ENCODE measurements at regions not wholly inside any gene's neighbourhood (a gene's known extent, or its start where the extent isn't known, plus 50 kb on each side); places are given as distances from the start of the nearest gene placed in this dataset.

- DNase-seq (ENCODE audit: low read depth): no peak
- no peak for TF ChIP-seq CTCF (IDR thresholded peaks at IDR 0.05; ENCODE audit: insufficient read depth, low read length)
- no peak overlapping the region for H3K4me3 ChIP-seq (ENCODE audit: low read depth, low read length)
These were observed 161.0 kb downstream of the MCHR2 start for GRCh38 chr6:99833034-99833433.

- TF ChIP-seq CTCF (IDR thresholded peaks at IDR 0.05; ENCODE audit: insufficient read depth, low read length): no peak
- no peak for DNase-seq (ENCODE audit: low read depth)
- no peak overlapping the region for H3K4me3 ChIP-seq (ENCODE audit: low read depth, low read length)
These were observed 157.6 kb downstream of the MCHR2 start for GRCh38 chr6:99836471-99836870.

- H3K4me3 ChIP-seq (ENCODE audit: low read depth, low read length): no peak overlapping the region
- no peak for TF ChIP-seq CTCF (IDR thresholded peaks at IDR 0.05; ENCODE audit: insufficient read depth, low read length)
- no peak for DNase-seq (ENCODE audit: low read depth)
These were observed 155.4 kb downstream of the MCHR2 start for GRCh38 chr6:99838607-99839006.

- no peak overlapping the region for H3K4me3 ChIP-seq (ENCODE audit: low read depth, low read length)
- no peak for DNase-seq (ENCODE audit: low read depth)
- no peak for TF ChIP-seq CTCF (IDR thresholded peaks at IDR 0.05; ENCODE audit: insufficient read depth, low read length)
These were observed 152.7 kb downstream of the MCHR2 start for GRCh38 chr6:99841297-99841696.

- DNase-seq (ENCODE audit: low read depth): no peak
- no peak for TF ChIP-seq CTCF (IDR thresholded peaks at IDR 0.05; ENCODE audit: insufficient read depth, low read length)
- H3K4me3 ChIP-seq (ENCODE audit: low read depth, low read length): no peak overlapping the region
These were observed 148.0 kb downstream of the MCHR2 start for GRCh38 chr6:99846006-99846405.

- no peak for TF ChIP-seq CTCF (IDR thresholded peaks at IDR 0.05; ENCODE audit: insufficient read depth, low read length)
- DNase-seq (ENCODE audit: low read depth): no peak
- H3K4me3 ChIP-seq (ENCODE audit: low read depth, low read length): no peak overlapping the region
These were observed 143.2 kb downstream of the MCHR2 start for GRCh38 chr6:99850841-99851240.

GRCh38 chr6:99852031-99852430 is 142.0 kb downstream of the MCHR2 start:
- DNase-seq (ENCODE audit: low read depth): no peak
- H3K4me3 ChIP-seq (ENCODE audit: low read depth, low read length): no peak overlapping the region
- no peak for TF ChIP-seq CTCF (IDR thresholded peaks at IDR 0.05; ENCODE audit: insufficient read depth, low read length)
